ENCODE measurements at regions not wholly inside any gene's neighbourhood (a gene's known extent, or its start where the extent isn't known, plus 50 kb on each side); places are given as distances from the start of the nearest gene placed in this dataset.

GRCh38 chr2:238979636-238980035 lies 131.8 kb downstream of the TWIST2 start:
- TF ChIP-seq TARDBP (IDR thresholded peaks at IDR 0.05) (no peak), PKNOX1 (IDR thresholded peaks at IDR 0.05) (no peak), ZNF384 (IDR thresholded peaks at IDR 0.05) (no peak), BHLHE40 (IDR thresholded peaks at IDR 0.05; ENCODE audit: borderline replicate concordance) (no peak), FOXK2 (IDR thresholded peaks at IDR 0.05) (no peak), NFRKB (IDR thresholded peaks at IDR 0.05) (no peak), ARNT (IDR thresholded peaks at IDR 0.05) (no peak), CTBP1 (IDR thresholded peaks at IDR 0.05; ENCODE audit: borderline replicate concordance) (no peak), FOXM1 (IDR thresholded peaks at IDR 0.05; ENCODE audit: borderline replicate concordance) (no peak), SP1 (IDR thresholded peaks at IDR 0.05) (no peak)

All from HEK293T (cell line).